Skin of body (tissue), 1 donor: ENCODE measurements at regions not wholly inside any gene's neighbourhood (a gene's known extent, or its start where the extent isn't known, plus 50 kb on each side); places are given as distances from the start of the nearest gene placed in this dataset.
"Not testable (repeated sequence)": the region's sequence is repeated elsewhere in the genome, so short reads cannot be mapped to it uniquely, and the experiment has no call there.

Experiments
- DNase-seq: peaks from one replicate; lab custom pipeline; 2025; lab: John Stamatoyannopoulos, UW

- DNase-seq, result peak; percentile 62
These were observed 176.4 kb upstream of the GSE1 start for GRCh38 chr16:85436636-85437165.

- DNase-seq, result peak; percentile 73
These were observed 175.7 kb upstream of the GSE1 start for GRCh38 chr16:85437166-85438052.

- no peak for DNase-seq
These were observed 174.0 kb upstream of the GSE1 start for GRCh38 chr16:85438981-85439685.

- no peak for DNase-seq
These were observed 172.4 kb upstream of the GSE1 start for GRCh38 chr16:85440744-85441143.

- DNase-seq, result no peak
These were observed 171.8 kb upstream of the GSE1 start for GRCh38 chr16:85441189-85441889.

GRCh38 chr16:85441890-85442670 lies 171.0 kb upstream of the GSE1 start:
- no peak for DNase-seq

GRCh38 chr16:85443116-85443515 lies 170.0 kb upstream of the GSE1 start:
- no peak for DNase-seq

- no peak for DNase-seq
These were observed 169.6 kb upstream of the GSE1 start for GRCh38 chr16:85443531-85443930.

- DNase-seq, result no peak
These were observed 167.9 kb upstream of the GSE1 start for GRCh38 chr16:85445064-85445778.

- DNase-seq, result no peak
These were observed 167.3 kb upstream of the GSE1 start for GRCh38 chr16:85445779-85446222.

- no peak for DNase-seq
These were observed 166.0 kb upstream of the GSE1 start for GRCh38 chr16:85446951-85447692.

- DNase-seq, result no peak
These were observed 165.3 kb upstream of the GSE1 start for GRCh38 chr16:85447693-85448313.

GRCh38 chr16:85448557-85449190 lies 164.4 kb upstream of the GSE1 start:
- DNase-seq, result no peak

GRCh38 chr16:85449191-85449884 lies 163.8 kb upstream of the GSE1 start:
- DNase-seq, result no peak

GRCh38 chr16:85449885-85450245 lies 163.3 kb upstream of the GSE1 start:
- no peak for DNase-seq

- not testable (repeated sequence) for DNase-seq
These were observed 162.0 kb upstream of the GSE1 start for GRCh38 chr16:85451142-85451541.

- no peak for DNase-seq
These were observed 161.3 kb upstream of the GSE1 start for GRCh38 chr16:85451641-85452363.
